Breast epithelium (tissue), 4 donors: ENCODE measurements at regions not wholly inside any gene's neighbourhood (a gene's known extent, or its start where the extent isn't known, plus 50 kb on each side); places are given as distances from the start of the nearest gene placed in this dataset.

Experiments
- DNase-seq, 2 donors: peaks; one replicate each; pipeline ENCODE4 v3.0.0-alpha.2; 2019; ENCODE audit warnings: low spot score in 2 of 2
- H3K27ac ChIP-seq, 2 donors: fragments of 200-600 bp; sonication (generic) in 1 of 2; one replicate each; pipeline ENCODE4 v1.5.1; 2016 to 2019; ENCODE audit warnings: mild to moderate bottlenecking in 1 of 2
- H3K27me3 ChIP-seq, 2 donors: fragments of 200-600 bp; sonication (generic) in 1 of 2; one replicate each; pipeline versions ENCODE4 v1.5.1 to v1.6.0; 2017 to 2019; ENCODE audit warnings: control low read depth in 1 of 2, mild to moderate bottlenecking in 1 of 2
- H3K36me3 ChIP-seq: fragments of 200-600 bp; one replicate; pipeline ENCODE4 v1.5.1; 2019
- H3K4me1 ChIP-seq, 2 donors: fragments of 200-600 bp; sonication (generic); one replicate each; pipeline ENCODE4 v1.5.1; 2016 to 2019; ENCODE audit warnings: control low read depth in 1 of 2
- H3K4me3 ChIP-seq, 3 donors: fragments of 200-600 bp; sonication (generic); 1 replicate in 2 of 3; 2 replicates in 1 of 3; pipeline ENCODE4 v1.5.1; 2016 to 2019; ENCODE audit warnings: mild to moderate bottlenecking in 3 of 3, moderate library complexity in 2 of 3
- H3K9me3 ChIP-seq, 2 donors: fragments of 200-600 bp; sonication (generic) in 1 of 2; one replicate each; pipeline ENCODE4 v1.5.1; 2016 to 2019; ENCODE audit warnings: control low read depth in 1 of 2
- POLR2A ChIP-seq: fragments of 450-650 bp; IDR thresholded peaks from one replicate; pipeline ENCODE4 v1.6.1; 2016; ENCODE audit warnings: antibody characterized with exemption, mild to moderate bottlenecking, moderate library complexity
- POLR2AphosphoS5 ChIP-seq, 3 donors: sonication (generic); formaldehyde crosslinking; IDR thresholded peaks; one replicate each; pipeline ENCODE4 v1.6.1; 2017; ENCODE audit warnings: antibody characterized with exemption in 3 of 3
- intact Hi-C: fragments of 100-400 bp; cut with DNase I; formaldehyde crosslinking; loops from one replicate; pipeline ENCODE4 v1.15.1; 2023; ENCODE audit warnings: low total_unique reads
- TF ChIP-seq, protein P1 (sequence below), 3 donors: fragments of 450-650 bp; IDR thresholded peaks; one replicate each; pipeline ENCODE4 v1.5.1; 2016 to 2017; ENCODE audit warnings: antibody characterized with exemption in 3 of 3, mild to moderate bottlenecking in 3 of 3, moderate library complexity in 3 of 3

DNA sequence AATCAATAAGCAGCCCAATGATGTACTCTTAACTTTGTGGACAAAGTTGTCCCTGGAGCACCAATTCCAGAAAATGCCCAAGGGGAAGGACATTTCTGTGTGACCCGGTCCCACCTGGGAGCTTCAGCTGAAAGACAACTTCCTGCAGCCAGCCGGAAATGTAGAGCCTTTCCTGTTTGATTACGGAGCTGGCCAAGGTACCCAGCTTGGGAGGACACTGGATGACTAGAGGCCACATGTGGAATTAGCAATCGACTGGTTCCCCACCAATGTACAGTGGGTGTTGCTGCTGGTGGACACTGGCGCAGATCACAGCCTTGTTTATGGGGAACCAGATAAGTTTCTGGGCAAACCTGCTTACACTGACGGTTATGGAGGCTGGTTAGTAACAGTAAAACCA, 53.0 kb upstream of the ZC3H15 start:
- no peaks in the 10 kb centered on the region for H3K9me3 ChIP-seq
- H3K27me3 ChIP-seq = no peaks in the 10 kb centered on the region
- no peak for DNase-seq
- no peaks in the 10 kb centered on the region for H3K36me3 ChIP-seq
- no peaks in the 10 kb centered on the region for H3K4me1 ChIP-seq
- intact Hi-C loops = no loop called here
- no peak overlapping the region for H3K4me3 ChIP-seq
- no peak for TF ChIP-seq POLR2A
- TF ChIP-seq POLR2AphosphoS5 (IDR thresholded peaks at IDR 0.05) = no peak
- TF ChIP-seq, protein P1, sequence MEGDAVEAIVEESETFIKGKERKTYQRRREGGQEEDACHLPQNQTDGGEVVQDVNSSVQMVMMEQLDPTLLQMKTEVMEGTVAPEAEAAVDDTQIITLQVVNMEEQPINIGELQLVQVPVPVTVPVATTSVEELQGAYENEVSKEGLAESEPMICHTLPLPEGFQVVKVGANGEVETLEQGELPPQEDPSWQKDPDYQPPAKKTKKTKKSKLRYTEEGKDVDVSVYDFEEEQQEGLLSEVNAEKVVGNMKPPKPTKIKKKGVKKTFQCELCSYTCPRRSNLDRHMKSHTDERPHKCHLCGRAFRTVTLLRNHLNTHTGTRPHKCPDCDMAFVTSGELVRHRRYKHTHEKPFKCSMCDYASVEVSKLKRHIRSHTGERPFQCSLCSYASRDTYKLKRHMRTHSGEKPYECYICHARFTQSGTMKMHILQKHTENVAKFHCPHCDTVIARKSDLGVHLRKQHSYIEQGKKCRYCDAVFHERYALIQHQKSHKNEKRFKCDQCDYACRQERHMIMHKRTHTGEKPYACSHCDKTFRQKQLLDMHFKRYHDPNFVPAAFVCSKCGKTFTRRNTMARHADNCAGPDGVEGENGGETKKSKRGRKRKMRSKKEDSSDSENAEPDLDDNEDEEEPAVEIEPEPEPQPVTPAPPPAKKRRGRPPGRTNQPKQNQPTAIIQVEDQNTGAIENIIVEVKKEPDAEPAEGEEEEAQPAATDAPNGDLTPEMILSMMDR (IDR thresholded peaks at IDR 0.05) = no peak
- no peak overlapping the region for H3K27ac ChIP-seq

DNA sequence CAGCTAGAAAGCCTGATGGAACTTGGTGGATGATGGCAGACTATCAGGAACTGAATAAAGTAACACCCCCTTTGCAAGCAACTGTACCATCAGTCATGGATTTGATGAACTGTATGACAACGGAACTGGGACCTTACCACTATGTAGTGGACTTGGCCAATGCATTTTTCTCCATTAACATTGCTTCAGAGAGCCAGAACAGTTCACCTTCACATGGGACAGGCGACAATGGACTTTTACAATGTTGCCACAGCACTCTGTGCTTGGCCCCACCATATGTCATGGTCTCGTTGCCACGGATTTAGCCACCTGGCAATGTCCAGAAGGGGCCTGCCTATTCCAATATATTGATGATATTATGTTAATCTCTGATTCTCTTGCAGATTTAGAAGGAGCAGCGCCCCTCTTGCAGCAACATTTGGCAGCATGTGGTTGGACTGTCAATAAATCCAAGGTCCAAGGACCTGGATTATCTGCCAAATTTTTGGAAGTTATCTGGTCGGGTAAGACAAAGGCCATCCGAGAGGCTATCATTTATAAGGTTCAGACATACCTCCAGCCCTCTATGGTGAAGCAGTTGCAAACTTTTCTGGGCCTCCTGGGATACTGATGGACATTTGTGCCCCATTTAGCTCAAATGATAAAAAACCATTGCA, 52.2 kb upstream of the ZC3H15 start:
- H3K9me3 ChIP-seq = no peaks in the 10 kb centered on the region
- no peaks in the 10 kb centered on the region for H3K4me1 ChIP-seq
- DNase-seq = no peak
- H3K4me3 ChIP-seq = no peak overlapping the region
- H3K27ac ChIP-seq = no peak overlapping the region
- H3K36me3 ChIP-seq = no peaks in the 10 kb centered on the region
- intact Hi-C loops = no loop called here
- H3K27me3 ChIP-seq = no peaks in the 10 kb centered on the region
- TF ChIP-seq, protein P1 (IDR thresholded peaks at IDR 0.05) = no peak
- TF ChIP-seq POLR2A = no peak
- no peak for TF ChIP-seq POLR2AphosphoS5 (IDR thresholded peaks at IDR 0.05)
